H9 (cell line): ENCODE measurements at regions not wholly inside any gene's neighbourhood (a gene's known extent, or its start where the extent isn't known, plus 50 kb on each side); places are given as distances from the start of the nearest gene placed in this dataset.

Experiments used
- DNase-seq: peaks from one replicate; pipeline ENCODE4 v3.0.0-alpha.2; 2017
- H2AFZ ChIP-seq: one replicate; pipeline ENCODE4 v1.6.1; 2013; ENCODE audit warnings: mild to moderate bottlenecking, low read length, control low read depth, moderate library complexity
- H2AK5ac ChIP-seq: 2 replicates; pipeline ENCODE4 v1.6.1; 2013; ENCODE audit warnings: low read length, control low read depth, mixed read lengths; ENCODE audit not compliant: insufficient read length
- H2BK120ac ChIP-seq: one replicate; pipeline ENCODE4 v1.6.1; 2013; ENCODE audit warnings: low read depth, mild to moderate bottlenecking, low read length, control low read depth, inconsistent platforms; ENCODE audit not compliant: poor library complexity, severe bottlenecking
- H2BK12ac ChIP-seq: 2 replicates; pipeline ENCODE4 v1.6.1; 2013; ENCODE audit warnings: low read length, control low read depth, mixed read lengths, low read depth; ENCODE audit not compliant: insufficient read length
- H2BK15ac ChIP-seq: 2 replicates; pipeline ENCODE4 v1.6.1; 2013; ENCODE audit warnings: low read depth, low read length, control low read depth
- H2BK20ac ChIP-seq: one replicate; pipeline ENCODE4 v1.6.1; 2013; ENCODE audit warnings: low read depth, mild to moderate bottlenecking, low read length, control low read depth, inconsistent platforms; ENCODE audit not compliant: poor library complexity, severe bottlenecking
- H2BK5ac ChIP-seq: 2 replicates; pipeline ENCODE4 v1.6.1; 2013; ENCODE audit warnings: low read length, control low read depth, mixed read lengths; ENCODE audit not compliant: insufficient read length
- H3K14ac ChIP-seq: 2 replicates; pipeline ENCODE4 v1.6.1; 2013; ENCODE audit warnings: low read length, control low read depth; ENCODE audit not compliant: insufficient read depth
- H3K18ac ChIP-seq: 2 replicates; pipeline ENCODE4 v1.6.1; 2013; ENCODE audit warnings: low read depth, mild to moderate bottlenecking, mixed read lengths, low read length, control low read depth; ENCODE audit not compliant: insufficient read length
- H3K23ac ChIP-seq: 2 replicates; pipeline ENCODE4 v1.6.1; 2013; ENCODE audit warnings: low read length, control low read depth, mixed read lengths, low read depth; ENCODE audit not compliant: insufficient read length
- H3K23me2 ChIP-seq: 2 replicates; pipeline ENCODE4 v1.6.1; 2013; ENCODE audit warnings: low read depth, mild to moderate bottlenecking, mixed read lengths, low read length, control low read depth; ENCODE audit not compliant: insufficient read length, poor library complexity, severe bottlenecking
- H3K27ac ChIP-seq: 2 replicates; pipeline ENCODE4 v1.5.1; 2013; ENCODE audit warnings: low read length, control low read depth, mixed read lengths, low read depth; ENCODE audit not compliant: insufficient read length
- H3K27me3 ChIP-seq: 2 replicates; pipeline ENCODE4 v1.6.1; 2013; ENCODE audit warnings: low read length, control low read depth, inconsistent platforms; ENCODE audit not compliant: insufficient read depth
- H3K4ac ChIP-seq: 2 replicates; pipeline ENCODE4 v1.6.1; 2013; ENCODE audit warnings: low read depth, mild to moderate bottlenecking, control low read depth, inconsistent platforms, low read length, moderate library complexity
- H3K4me1 ChIP-seq: 2 replicates; pipeline ENCODE4 v1.6.1; 2013; ENCODE audit warnings: low read length, control low read depth, inconsistent platforms; ENCODE audit not compliant: insufficient read depth
- H3K4me2 ChIP-seq: 2 replicates; pipeline ENCODE4 v1.6.1; 2013; ENCODE audit warnings: low read length, control low read depth, mixed read lengths; ENCODE audit not compliant: insufficient read length, insufficient read depth
- H3K56ac ChIP-seq: 2 replicates; pipeline ENCODE4 v1.6.1; 2013; ENCODE audit warnings: low read depth, mild to moderate bottlenecking, mixed read lengths, low read length, control low read depth; ENCODE audit not compliant: insufficient read length
- H3K79me1 ChIP-seq: 2 replicates; pipeline ENCODE4 v1.6.1; 2013; ENCODE audit warnings: low read depth, mild to moderate bottlenecking, moderate library complexity, low read length, control low read depth, inconsistent platforms; ENCODE audit not compliant: insufficient read depth, poor library complexity, severe bottlenecking
- H3K79me2 ChIP-seq: 2 replicates; pipeline ENCODE4 v1.6.1; 2013; ENCODE audit warnings: low read length, control low read depth, inconsistent platforms; ENCODE audit not compliant: insufficient read depth
- H3K9ac ChIP-seq: 2 replicates; pipeline ENCODE4 v1.6.1; 2013; ENCODE audit warnings: low read length, control low read depth, mixed read lengths; ENCODE audit not compliant: insufficient read length; ENCODE audit errors: extremely low read depth
- H3K9me3 ChIP-seq: one replicate; pipeline ENCODE4 v1.6.1; 2013; ENCODE audit warnings: low read depth, low read length, inconsistent platforms; ENCODE audit not compliant: control insufficient read depth
- H3T11ph ChIP-seq: one replicate; pipeline ENCODE4 v1.6.1; 2013; ENCODE audit warnings: mild to moderate bottlenecking, low read length, control low read depth, inconsistent platforms
- H4K20me1 ChIP-seq: one replicate; pipeline ENCODE4 v1.6.1; 2013; ENCODE audit not compliant: control insufficient read depth, insufficient read length, insufficient read depth
- H4K5ac ChIP-seq: 2 replicates; pipeline ENCODE4 v1.6.1; 2013; ENCODE audit warnings: low read depth, mild to moderate bottlenecking, mixed read lengths, low read length, control low read depth; ENCODE audit not compliant: insufficient read length
- H4K8ac ChIP-seq: replicated peaks from 2 replicates; pipeline ENCODE4 v1.6.1; 2013; ENCODE audit warnings: low read length, control low read depth, mixed read lengths, low read depth; ENCODE audit not compliant: insufficient read length
- H4K91ac ChIP-seq: 2 replicates; pipeline ENCODE4 v1.6.1; 2013; ENCODE audit warnings: low read depth, mild to moderate bottlenecking, moderate library complexity, mixed read lengths, low read length, control low read depth; ENCODE audit not compliant: insufficient read length
- H3K27ac Mint-ChIP-seq, 3 experiments: 2 replicates in 2 of 3; 3 replicates in 1 of 3; pipeline ENCODE4 v1.8.0; 2020 to 2021; ENCODE audit warnings: mixed read lengths in 3 of 3, mild to moderate bottlenecking in 1 of 3, moderate library complexity in 1 of 3
- H3K27me3 Mint-ChIP-seq: 2 replicates; pipeline ENCODE4 v1.8.0; 2021; ENCODE audit warnings: low read depth, mild to moderate bottlenecking, moderate library complexity, mixed read lengths
- H3K36me3 Mint-ChIP-seq, 3 experiments: 2 replicates in 2 of 3; 3 replicates in 1 of 3; pipeline ENCODE4 v1.8.0; 2020 to 2021; ENCODE audit warnings: low read depth in 3 of 3, mixed read lengths in 3 of 3; ENCODE audit not compliant: insufficient read depth in 1 of 3
- H3K4me1 Mint-ChIP-seq, 2 experiments: 2 replicates each; pipeline ENCODE4 v1.8.0; 2020; ENCODE audit warnings: mixed read lengths in 2 of 2
- H3K4me3 Mint-ChIP-seq, 2 experiments: 2 replicates in 1 of 2; 3 replicates in 1 of 2; pipeline ENCODE4 v1.8.0; 2020 to 2021; ENCODE audit warnings: mild to moderate bottlenecking in 2 of 2, mixed read lengths in 2 of 2, moderate library complexity in 1 of 2
- H3K9me3 Mint-ChIP-seq, 2 experiments: 2 replicates in 1 of 2; 3 replicates in 1 of 2; pipeline ENCODE4 v1.8.0; 2020; ENCODE audit warnings: mild to moderate bottlenecking in 2 of 2, mixed read lengths in 2 of 2, moderate library complexity in 1 of 2
- WGBS: extraction: QIAGEN DNeasy Blood & Tissue Kit; methylation state at CpG from one replicate; pipeline ENCODE4 v1.1.7; 2013; ENCODE audit warnings: missing lambda C conversion rate, low lambda C conversion rate, mixed read lengths; ENCODE audit not compliant: insufficient read length; ENCODE audit errors: extremely low coverage; 5-methylcytosine and 5-hydroxymethylcytosine counted together
- TF ChIP-seq, protein P1 (sequence below): fragments of 200-600 bp; sonication (generic); conservative IDR thresholded peaks from 3 replicates; pipeline ENCODE4 v1.8.0; 2021; ENCODE audit warnings: antibody characterized with exemption, mild to moderate bottlenecking

DNA sequence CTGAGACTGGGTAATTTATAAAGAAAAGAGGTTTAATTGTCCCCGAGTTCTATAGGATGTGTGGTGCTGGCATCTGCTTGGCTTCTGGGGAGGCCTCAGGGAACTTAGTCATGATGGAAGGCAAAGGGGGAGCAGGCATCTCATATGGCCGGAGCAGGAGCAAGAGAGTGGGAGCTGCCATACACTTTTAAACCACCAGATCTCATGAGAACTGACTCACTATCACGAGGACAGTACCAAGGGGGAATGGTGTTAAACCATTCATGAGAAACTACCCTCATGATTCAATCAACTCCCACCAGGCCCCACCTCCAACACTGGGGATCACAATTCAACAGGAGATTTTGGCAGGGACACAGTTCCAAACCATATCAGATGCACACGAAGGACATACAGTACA, 199.9 kb upstream of the DPP6 start:
- WGBS, result no CpG with 5 or more reads among the region's 4 CpGs
- no peak overlapping the region for H2BK20ac ChIP-seq
- H4K20me1 ChIP-seq, result no peaks in the 10 kb centered on the region
- H4K91ac ChIP-seq, result no peak overlapping the region
- no peak overlapping the region for H2AFZ ChIP-seq
- no peak overlapping the region for H2BK15ac ChIP-seq
- H3K27ac Mint-ChIP-seq, result no peak overlapping the region
- no peak overlapping the region for H3K56ac ChIP-seq
- H3K4me1 ChIP-seq, result no peaks in the 10 kb centered on the region
- H3K23ac ChIP-seq, result no peak overlapping the region
- no peak overlapping the region for H4K5ac ChIP-seq
- no peak overlapping the region for H3K4ac ChIP-seq
- H4K8ac ChIP-seq, result no peak overlapping the region
- H3K14ac ChIP-seq, result no peak overlapping the region
- H3K79me2 ChIP-seq, result no peaks in the 10 kb centered on the region
- no peaks in the 10 kb centered on the region for H3K27me3 ChIP-seq
- H3K4me2 ChIP-seq, result no peak overlapping the region
- DNase-seq, result no peak
- no peak overlapping the region for H3K9ac ChIP-seq
- H2BK12ac ChIP-seq, result no peak overlapping the region
- peaks cover 75 to 76% of the 10 kb centered on the region in 2 experiments for H3K9me3 Mint-ChIP-seq
- no peak overlapping the region for H3K4me3 Mint-ChIP-seq
- TF ChIP-seq, protein P1, sequence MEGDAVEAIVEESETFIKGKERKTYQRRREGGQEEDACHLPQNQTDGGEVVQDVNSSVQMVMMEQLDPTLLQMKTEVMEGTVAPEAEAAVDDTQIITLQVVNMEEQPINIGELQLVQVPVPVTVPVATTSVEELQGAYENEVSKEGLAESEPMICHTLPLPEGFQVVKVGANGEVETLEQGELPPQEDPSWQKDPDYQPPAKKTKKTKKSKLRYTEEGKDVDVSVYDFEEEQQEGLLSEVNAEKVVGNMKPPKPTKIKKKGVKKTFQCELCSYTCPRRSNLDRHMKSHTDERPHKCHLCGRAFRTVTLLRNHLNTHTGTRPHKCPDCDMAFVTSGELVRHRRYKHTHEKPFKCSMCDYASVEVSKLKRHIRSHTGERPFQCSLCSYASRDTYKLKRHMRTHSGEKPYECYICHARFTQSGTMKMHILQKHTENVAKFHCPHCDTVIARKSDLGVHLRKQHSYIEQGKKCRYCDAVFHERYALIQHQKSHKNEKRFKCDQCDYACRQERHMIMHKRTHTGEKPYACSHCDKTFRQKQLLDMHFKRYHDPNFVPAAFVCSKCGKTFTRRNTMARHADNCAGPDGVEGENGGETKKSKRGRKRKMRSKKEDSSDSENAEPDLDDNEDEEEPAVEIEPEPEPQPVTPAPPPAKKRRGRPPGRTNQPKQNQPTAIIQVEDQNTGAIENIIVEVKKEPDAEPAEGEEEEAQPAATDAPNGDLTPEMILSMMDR, result no peak
- H2AK5ac ChIP-seq, result no peak overlapping the region
- H3K36me3 Mint-ChIP-seq, result peaks cover 0 to 24% (median 3%) of the 10 kb centered on the region in 3 experiments; a peak in 5 of 7 replicates
- H3K23me2 ChIP-seq, result no peaks in the 10 kb centered on the region
- no peaks in the 10 kb centered on the region for H3K27me3 Mint-ChIP-seq
- H3T11ph ChIP-seq, result no peak overlapping the region
- H3K27ac ChIP-seq, result no peak overlapping the region
- H2BK120ac ChIP-seq, result no peak overlapping the region
- H2BK5ac ChIP-seq, result no peak overlapping the region
- no peak overlapping the region for H3K18ac ChIP-seq
- H3K4me1 Mint-ChIP-seq, result no peaks in the 10 kb centered on the region
- H3K79me1 ChIP-seq, result no peaks in the 10 kb centered on the region
- H3K9me3 ChIP-seq, result peaks cover 19% of the 10 kb centered on the region
